Endothelial cell of umbilical vein (primary cell): ENCODE measurements at regions not wholly inside any gene's neighbourhood (a gene's known extent, or its start where the extent isn't known, plus 50 kb on each side); places are given as distances from the start of the nearest gene placed in this dataset.

Source experiments
- EZH2 ChIP-seq: IDR thresholded peaks from 2 replicates; pipeline ENCODE4 v1.6.1; 2012; ENCODE audit warnings: borderline replicate concordance, low read depth, mild to moderate bottlenecking, moderate library complexity, low read length, inconsistent platforms; ENCODE audit not compliant: severe bottlenecking
- GATA2 ChIP-seq: IDR thresholded peaks from 2 replicates; pipeline ENCODE4 v1.7.0; 2011; ENCODE audit warnings: low read depth, mild to moderate bottlenecking, moderate library complexity, mixed read lengths, low read length; ENCODE audit not compliant: insufficient read length, insufficient read depth
- JUN ChIP-seq: IDR thresholded peaks from 2 replicates; pipeline ENCODE4 v1.6.1; 2011; ENCODE audit warnings: borderline replicate concordance, low read depth; ENCODE audit not compliant: insufficient read length, insufficient read depth
- MYC ChIP-seq: IDR thresholded peaks from one replicate; pipeline ENCODE4 v1.6.1; 2011; ENCODE audit warnings: mild to moderate bottlenecking, low read depth, low read length
- POLR2A ChIP-seq: IDR thresholded peaks from 2 replicates; pipeline ENCODE4 v1.6.1; 2012; ENCODE audit warnings: low read depth, mild to moderate bottlenecking, control low read depth, low read length
- POLR2AphosphoS5 ChIP-seq: IDR thresholded peaks from 2 replicates; pipeline ENCODE4 v1.6.1; 2012; ENCODE audit warnings: low read depth, mild to moderate bottlenecking, control low read depth, low read length, moderate library complexity; ENCODE audit not compliant: insufficient read depth

DNA sequence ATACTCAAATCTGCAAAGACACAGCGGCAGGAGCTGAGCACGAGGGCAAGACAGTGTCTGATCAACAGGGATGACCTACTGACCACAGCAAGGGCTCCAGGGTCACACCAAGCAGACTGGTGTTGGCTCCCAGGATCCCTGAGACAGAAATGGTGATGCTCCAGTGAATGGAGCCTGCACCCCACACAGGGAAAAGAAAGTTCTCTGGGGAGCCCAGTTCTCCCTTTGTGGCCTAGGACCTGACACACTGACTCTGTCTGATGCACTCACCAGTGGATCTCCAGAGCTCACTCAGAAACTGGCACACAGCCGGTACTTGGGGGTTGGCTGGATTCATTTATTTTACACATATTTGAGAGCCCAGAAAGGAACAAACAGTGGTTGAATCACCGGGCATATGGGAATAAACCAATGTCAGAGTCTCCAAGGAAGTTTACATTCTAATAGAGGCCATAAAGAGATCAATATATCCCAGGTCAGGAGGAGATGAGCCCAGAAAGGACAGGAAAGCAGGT lies 215.6 kb upstream of the ARL4C start:
- TF ChIP-seq JUN (no peak), EZH2 (no peak), POLR2A (no peak), POLR2AphosphoS5 (no peak), MYC (no peak), GATA2 (no peak)
